HCT116 (cell line): ENCODE measurements at regions not wholly inside any gene's neighbourhood (a gene's known extent, or its start where the extent isn't known, plus 50 kb on each side); places are given as distances from the start of the nearest gene placed in this dataset.

Experiments used
- ATAC-seq: fragments of 200-7000 bp; cut with Tn5 transposase; 2 replicates; pipeline ENCODE4 v1.9.1; 2020; ENCODE audit warnings: mild to moderate bottlenecking, moderate library complexity
- BruUV-seq: library from RNA; stranded (reverse); fragments of 400-500 nt; replicated peaks from 2 replicates; lab custom pipeline; 2021; lab: Mats Ljungman, UMichigan
- CTCF ChIA-PET: fragments of 300-600 bp; sonication (Branson Sonifier 250); formaldehyde crosslinking; loops from one replicate; lab custom pipeline; 2021; ENCODE audit warnings: antibody characterized with exemption; lab: Charles Lee
- POLR2A ChIA-PET: fragments of 300-600, 350-600 bp; sonication (Branson Sonifier 250); formaldehyde crosslinking; loops from one replicate; lab custom pipeline; 2021; ENCODE audit warnings: antibody characterized with exemption; lab: Charles Lee
- RAD21 ChIA-PET, 2 experiments: fragments of 300-600 bp; sonication (Branson Sonifier 250); formaldehyde crosslinking; loops; one replicate each; lab custom pipeline; 2023; ENCODE audit warnings: low total read pairs in 2 of 2; ENCODE audit not compliant: uncharacterized antibody in 2 of 2, unreplicated experiment in 2 of 2, low non-redundant PET in 1 of 2; lab: Charles Lee
- DNase-seq: peaks from one replicate; pipeline ENCODE4 v3.0.0-alpha.2; 2010; ENCODE audit warnings: low read depth, low spot score
- H2AFZ ChIP-seq: fragments of 200-600 bp; shearing (Covaris generic), sonication (generic); 2 replicates; pipeline ENCODE4 v1.6.1; 2017; ENCODE audit warnings: low read depth, mixed run types, mixed read lengths, antibody characterized with exemption, low read length; ENCODE audit not compliant: poor library complexity, severe bottlenecking
- H3K27ac ChIP-seq: 2 replicates; pipeline ENCODE4 v1.5.1; 2012; ENCODE audit warnings: low read depth, low read length
- H3K27me3 ChIP-seq: fragments of 200-600 bp; sonication (generic); 2 replicates; pipeline ENCODE4 v1.6.1; 2016; ENCODE audit warnings: mixed run types, low read length, mixed read lengths; ENCODE audit not compliant: insufficient read depth
- H3K36me3 ChIP-seq, 2 experiments: fragments of 200-500 bp in 1 of 2; fragments of 200-600 bp in 1 of 2; sonication (Bioruptor generic) in 1 of 2; sonication (generic) in 1 of 2; 2 replicates each; pipeline versions ENCODE4 v1.5.1 to v1.6.1; 2014 to 2016; ENCODE audit warnings: low read length in 2 of 2, inconsistent platforms in 1 of 2, mixed read lengths in 1 of 2, mixed run types in 1 of 2; ENCODE audit not compliant: insufficient read depth in 2 of 2, control insufficient read depth in 1 of 2
- H3K4me1 ChIP-seq, 2 experiments: fragments of 200-600 bp in 1 of 2; sonication (generic) in 1 of 2; 2 replicates each; pipeline versions ENCODE4 v1.5.1 to v1.6.1; 2012 to 2017; ENCODE audit warnings: low read length in 2 of 2, inconsistent platforms in 1 of 2, mild to moderate bottlenecking in 1 of 2, mixed read lengths in 1 of 2, mixed run types in 1 of 2, moderate library complexity in 1 of 2; ENCODE audit not compliant: insufficient read depth in 2 of 2, control insufficient read depth in 1 of 2
- H3K4me2 ChIP-seq: fragments of 200-600 bp; sonication (generic); 2 replicates; pipeline ENCODE4 v1.6.1; 2017; ENCODE audit warnings: mixed run types, low read length, mixed read lengths
- H3K4me3 ChIP-seq, 2 experiments: fragments of 200-600 bp in 1 of 2; sonication (generic) in 1 of 2; replicated peaks in 1 of 2; 2 replicates each; pipeline ENCODE4 v1.5.1; 2011 to 2016; ENCODE audit warnings: low read length in 2 of 2, control low read depth in 1 of 2, low read depth in 1 of 2, mild to moderate bottlenecking in 1 of 2, mixed read lengths in 1 of 2, mixed run types in 1 of 2
- H3K79me2 ChIP-seq: fragments of 200-600 bp; sonication (generic); 2 replicates; pipeline ENCODE4 v1.6.1; 2017; ENCODE audit warnings: mild to moderate bottlenecking, mixed run types, low read length, moderate library complexity, mixed read lengths; ENCODE audit not compliant: insufficient read depth
- H3K9ac ChIP-seq: fragments of 200-600 bp; sonication (generic); 2 replicates; pipeline ENCODE4 v1.6.1; 2016; ENCODE audit warnings: low read length, mixed read lengths
- H3K9me2 ChIP-seq: fragments of 200-600 bp; sonication (generic), shearing (Covaris generic); 2 replicates; pipeline ENCODE4 v1.6.1; 2017; ENCODE audit warnings: mixed run types, mild to moderate bottlenecking, moderate library complexity; ENCODE audit not compliant: insufficient read depth
- H3K9me3 ChIP-seq, 2 experiments: fragments of 200-500 bp in 1 of 2; fragments of 200-600 bp in 1 of 2; sonication (Bioruptor generic) in 1 of 2; sonication (generic) in 1 of 2; 2 replicates each; pipeline ENCODE4 v1.6.1; 2014 to 2017; ENCODE audit warnings: low read length in 2 of 2, mixed read lengths in 2 of 2, inconsistent platforms in 1 of 2, low read depth in 1 of 2, mild to moderate bottlenecking in 1 of 2, mixed run types in 1 of 2, moderate library complexity in 1 of 2; ENCODE audit not compliant: control insufficient read depth in 1 of 2, insufficient read depth in 1 of 2
- H4K20me1 ChIP-seq: fragments of 200-600 bp; sonication (generic), shearing (Covaris generic); 2 replicates; pipeline ENCODE4 v1.6.1; 2017; ENCODE audit warnings: mixed run types, mild to moderate bottlenecking, moderate library complexity; ENCODE audit not compliant: insufficient read depth
- CEBPB ChIP-seq: IDR thresholded peaks from 2 replicates; pipeline ENCODE4 v1.6.1; 2012; ENCODE audit warnings: low read depth
- EGR1 ChIP-seq: IDR thresholded peaks from 2 replicates; pipeline ENCODE4 v1.6.1; 2012; ENCODE audit warnings: low read depth
- ELF1 ChIP-seq: IDR thresholded peaks from 2 replicates; pipeline ENCODE4 v1.6.1; 2012; ENCODE audit warnings: low read depth, borderline replicate concordance
- SIN3A ChIP-seq: IDR thresholded peaks from 2 replicates; pipeline ENCODE4 v1.6.1; 2012; ENCODE audit warnings: low read depth
- SP1 ChIP-seq: IDR thresholded peaks from 2 replicates; pipeline ENCODE4 v1.6.1; 2012; ENCODE audit warnings: low read depth
- intact Hi-C: fragments of 100-400 bp; cut with micrococcal nuclease; formaldehyde crosslinking; loops from 2 replicates; pipeline ENCODE4 v1.10.0; 2022
- TF ChIP-seq, protein P1 (sequence below): IDR thresholded peaks from 2 replicates; pipeline ENCODE4 v1.6.1; 2012
- TF ChIP-seq, protein P2 (sequence below): IDR thresholded peaks from 2 replicates; pipeline ENCODE4 v1.6.1; 2012; ENCODE audit warnings: low read depth

DNA sequence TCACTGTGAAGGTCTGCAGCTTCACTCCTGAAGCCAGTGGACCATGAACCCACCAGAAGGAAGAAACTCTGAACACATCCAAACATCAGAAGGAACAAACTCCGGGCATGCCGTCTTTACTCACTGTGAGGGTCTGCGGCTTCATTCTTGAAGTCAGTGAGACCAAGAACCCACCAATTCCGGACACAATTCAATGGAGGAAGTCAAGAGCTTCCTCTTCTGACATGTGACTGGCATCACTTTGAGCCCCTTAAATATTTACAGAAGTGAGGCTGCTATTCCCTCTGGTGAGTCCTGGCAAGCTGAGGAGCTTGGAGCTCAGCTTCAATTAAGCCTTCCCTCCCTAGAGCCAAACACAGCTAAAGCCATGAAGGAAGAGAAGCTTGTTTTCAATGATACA lies 103.5 kb upstream of the SRD5A3 start:
- no peaks in the 10 kb centered on the region for H3K27me3 ChIP-seq
- H3K9me3 ChIP-seq: no peaks in the 10 kb centered on the region
- H4K20me1 ChIP-seq: no peaks in the 10 kb centered on the region
- TF ChIP-seq CEBPB: no peak
- TF ChIP-seq, protein P1, sequence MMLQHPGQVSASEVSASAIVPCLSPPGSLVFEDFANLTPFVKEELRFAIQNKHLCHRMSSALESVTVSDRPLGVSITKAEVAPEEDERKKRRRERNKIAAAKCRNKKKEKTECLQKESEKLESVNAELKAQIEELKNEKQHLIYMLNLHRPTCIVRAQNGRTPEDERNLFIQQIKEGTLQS: no peak
- TF ChIP-seq, protein P2, sequence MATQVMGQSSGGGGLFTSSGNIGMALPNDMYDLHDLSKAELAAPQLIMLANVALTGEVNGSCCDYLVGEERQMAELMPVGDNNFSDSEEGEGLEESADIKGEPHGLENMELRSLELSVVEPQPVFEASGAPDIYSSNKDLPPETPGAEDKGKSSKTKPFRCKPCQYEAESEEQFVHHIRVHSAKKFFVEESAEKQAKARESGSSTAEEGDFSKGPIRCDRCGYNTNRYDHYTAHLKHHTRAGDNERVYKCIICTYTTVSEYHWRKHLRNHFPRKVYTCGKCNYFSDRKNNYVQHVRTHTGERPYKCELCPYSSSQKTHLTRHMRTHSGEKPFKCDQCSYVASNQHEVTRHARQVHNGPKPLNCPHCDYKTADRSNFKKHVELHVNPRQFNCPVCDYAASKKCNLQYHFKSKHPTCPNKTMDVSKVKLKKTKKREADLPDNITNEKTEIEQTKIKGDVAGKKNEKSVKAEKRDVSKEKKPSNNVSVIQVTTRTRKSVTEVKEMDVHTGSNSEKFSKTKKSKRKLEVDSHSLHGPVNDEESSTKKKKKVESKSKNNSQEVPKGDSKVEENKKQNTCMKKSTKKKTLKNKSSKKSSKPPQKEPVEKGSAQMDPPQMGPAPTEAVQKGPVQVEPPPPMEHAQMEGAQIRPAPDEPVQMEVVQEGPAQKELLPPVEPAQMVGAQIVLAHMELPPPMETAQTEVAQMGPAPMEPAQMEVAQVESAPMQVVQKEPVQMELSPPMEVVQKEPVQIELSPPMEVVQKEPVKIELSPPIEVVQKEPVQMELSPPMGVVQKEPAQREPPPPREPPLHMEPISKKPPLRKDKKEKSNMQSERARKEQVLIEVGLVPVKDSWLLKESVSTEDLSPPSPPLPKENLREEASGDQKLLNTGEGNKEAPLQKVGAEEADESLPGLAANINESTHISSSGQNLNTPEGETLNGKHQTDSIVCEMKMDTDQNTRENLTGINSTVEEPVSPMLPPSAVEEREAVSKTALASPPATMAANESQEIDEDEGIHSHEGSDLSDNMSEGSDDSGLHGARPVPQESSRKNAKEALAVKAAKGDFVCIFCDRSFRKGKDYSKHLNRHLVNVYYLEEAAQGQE: no peak
- TF ChIP-seq ELF1: no peak
- TF ChIP-seq SIN3A: no peak
- TF ChIP-seq, all 23 proteins: peak for 0
- POLR2A ChIA-PET: no interaction called here
- DNase-seq (no peak), ATAC-seq (no peak)
- Histone ChIP-seq H3K9ac (no peak overlapping the region), H2AFZ (no peak overlapping the region), H3K36me3 (no peaks in the 10 kb centered on the region), H3K4me2 (no peak overlapping the region), H3K4me3 (no peak overlapping the region), H3K9me2 (no peaks in the 10 kb centered on the region), H3K4me1 (no peaks in the 10 kb centered on the region), H3K79me2 (no peaks in the 10 kb centered on the region), H3K27ac (no peak overlapping the region)
- CTCF ChIA-PET: no interaction called here
- RAD21 ChIA-PET: no interaction called here
- no TSS peak for BruUV-seq
- intact Hi-C loops: no loop called here

DNA sequence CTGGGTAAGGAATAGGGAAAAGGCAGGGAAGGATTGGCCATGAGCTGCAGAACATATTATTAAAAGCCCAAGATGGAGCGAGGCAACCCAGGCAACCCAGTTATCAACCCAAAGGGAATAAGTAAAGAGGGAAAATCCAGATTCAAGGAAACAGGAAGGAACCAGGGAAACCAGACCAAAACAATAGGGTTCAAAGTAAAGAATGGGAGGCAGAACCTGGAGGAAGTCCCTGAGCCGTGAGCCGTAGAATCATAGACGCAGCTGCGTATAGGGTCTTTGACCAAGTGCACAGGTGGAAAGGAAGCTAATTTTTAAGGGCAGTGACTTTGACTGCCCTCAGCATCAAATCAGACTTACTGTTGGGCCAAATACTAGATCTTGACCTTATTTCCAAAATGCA lies 98.5 kb upstream of the SRD5A3 start:
- Histone ChIP-seq H3K27ac (no peak overlapping the region), H3K9me2 (no peaks in the 10 kb centered on the region; the same call in 1 of the 2 replicates), H3K27me3 (no peaks in the 10 kb centered on the region), H3K9ac (no peak overlapping the region), H4K20me1 (no peaks in the 10 kb centered on the region), H3K4me3 (no peak overlapping the region), H3K4me2 (no peak overlapping the region), H3K36me3 (no peaks in the 10 kb centered on the region), H3K4me1 (no peaks in the 10 kb centered on the region), H2AFZ (no peak overlapping the region), H3K9me3 (no peaks in the 10 kb centered on the region), H3K79me2 (no peaks in the 10 kb centered on the region)
- POLR2A ChIA-PET: no interaction called here
- CTCF ChIA-PET: no interaction called here
- ATAC-seq (no peak), DNase-seq (no peak)
- intact Hi-C loops: no loop called here
- TF ChIP-seq SP1 (no peak), CEBPB (no peak), EGR1 (no peak)
- RAD21 ChIA-PET: no interaction called here
- BruUV-seq: no TSS peak
